ENCODE measurements at regions not wholly inside any gene's neighbourhood (a gene's known extent, or its start where the extent isn't known, plus 50 kb on each side); places are given as distances from the start of the nearest gene placed in this dataset.

- H3K4me3 ChIP-seq (ENCODE audit: low read depth, low read length), result no peak overlapping the region
- DNase-seq (ENCODE audit: low read depth), result no peak
- no peak for TF ChIP-seq CTCF (conservative IDR thresholded peaks at IDR 0.05; ENCODE audit: low read depth, low read length)
These were observed 83.7 kb downstream of the FAT4 start for GRCh38 chr4:125398263-125399002.

- TF ChIP-seq CTCF (conservative IDR thresholded peaks at IDR 0.05; ENCODE audit: low read depth, low read length), result no peak
- DNase-seq (ENCODE audit: low read depth), result no peak
- no peak overlapping the region for H3K4me3 ChIP-seq (ENCODE audit: low read depth, low read length)
These were observed 86.0 kb downstream of the FAT4 start for GRCh38 chr4:125400756-125401155.

- no peak for TF ChIP-seq CTCF (conservative IDR thresholded peaks at IDR 0.05; ENCODE audit: low read depth, low read length)
- DNase-seq (ENCODE audit: low read depth), result no peak
These were observed 87.0 kb downstream of the FAT4 start for GRCh38 chr4:125401784-125402183.

GRCh38 chr4:125420526-125420925 lies 105.8 kb downstream of the FAT4 start:
- no peak overlapping the region for H3K4me3 ChIP-seq (ENCODE audit: low read depth, low read length)
- no peak for TF ChIP-seq CTCF (conservative IDR thresholded peaks at IDR 0.05; ENCODE audit: low read depth, low read length)
- DNase-seq (ENCODE audit: low read depth), result peak; percentile 30

More at GRCh38 chr4:125401784-125402183, 87.0 kb downstream of the FAT4 start:
- H3K4me3 ChIP-seq (ENCODE audit: low read depth, low read length), result no peak overlapping the region

- TF ChIP-seq CTCF (conservative IDR thresholded peaks at IDR 0.05; ENCODE audit: low read depth, low read length), result no peak
- DNase-seq (ENCODE audit: low read depth), result no peak
- H3K4me3 ChIP-seq (ENCODE audit: low read depth, low read length), result no peak overlapping the region
These were observed 106.8 kb downstream of the FAT4 start for GRCh38 chr4:125421547-125421946.

GRCh38 chr4:125423124-125423523 lies 108.4 kb downstream of the FAT4 start:
- TF ChIP-seq CTCF (conservative IDR thresholded peaks at IDR 0.05; ENCODE audit: low read depth, low read length), result no peak

GRCh38 chr4:125428832-125429231 lies 114.1 kb downstream of the FAT4 start:
- no peak overlapping the region for H3K4me3 ChIP-seq (ENCODE audit: low read depth, low read length)
- TF ChIP-seq CTCF (conservative IDR thresholded peaks at IDR 0.05; ENCODE audit: low read depth, low read length), result no peak
- DNase-seq (ENCODE audit: low read depth), result no peak

More at GRCh38 chr4:125423124-125423523, 108.4 kb downstream of the FAT4 start:
- no peak for DNase-seq (ENCODE audit: low read depth)
- no peak overlapping the region for H3K4me3 ChIP-seq (ENCODE audit: low read depth, low read length)
